ENCODE measurements at regions not wholly inside any gene's neighbourhood (a gene's known extent, or its start where the extent isn't known, plus 50 kb on each side); places are given as distances from the start of the nearest gene placed in this dataset.

DNA sequence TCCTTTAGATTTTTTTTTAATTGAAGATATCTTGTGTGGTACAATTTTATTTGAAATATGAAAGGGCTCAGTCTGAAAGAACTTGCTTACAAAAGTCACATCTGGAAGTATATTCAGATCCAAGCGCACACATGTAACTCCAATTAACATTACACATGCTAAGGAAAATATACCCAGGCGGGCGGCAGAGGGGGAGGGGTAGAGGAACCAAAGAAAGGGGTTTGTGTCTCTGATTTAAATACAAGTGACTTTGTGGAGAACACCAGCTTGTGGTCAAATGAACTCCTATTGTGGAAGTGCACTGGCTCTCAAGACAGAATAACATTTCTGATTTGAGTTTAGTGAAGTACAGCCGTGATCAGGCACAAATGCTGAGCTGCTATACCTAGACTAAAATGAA lies 280.2 kb upstream of the SOX11 start:
- no peaks in the 10 kb centered on the region for H3K36me3 ChIP-seq (ENCODE audit: control insufficient read depth, low read length)

DNA sequence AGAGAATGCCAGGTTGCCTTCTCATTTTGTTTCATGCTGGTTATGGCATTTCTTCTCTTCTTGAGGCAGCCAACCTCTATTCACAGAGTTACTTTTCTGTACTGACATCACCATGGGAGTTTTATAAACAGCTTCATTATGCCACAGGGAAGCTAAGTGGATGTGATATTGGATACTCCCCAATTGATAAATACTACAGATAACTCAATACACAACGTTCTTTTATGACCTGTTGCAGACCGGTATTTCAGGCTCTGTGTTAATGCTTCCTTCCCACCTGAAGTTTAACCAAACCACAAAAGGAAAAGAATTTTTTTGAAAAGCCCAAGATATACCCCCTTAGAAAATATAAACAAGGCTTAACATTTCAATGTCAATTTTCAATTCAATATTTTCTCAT lies 258.3 kb upstream of the SOX11 start:
- Histone ChIP-seq H3K27me3 (ENCODE audit: control insufficient read depth, low read length) (no peaks in the 10 kb centered on the region), H3K9me3 (ENCODE audit: control insufficient read depth, insufficient read depth, low read length) (no peaks in the 10 kb centered on the region), H3K9me2 (replicated peaks; ENCODE audit: control insufficient read depth, low read length) (no peaks in the 10 kb centered on the region), H3K4me3 (ENCODE audit: low read length) (no peak overlapping the region), H3K79me2 (ENCODE audit: control insufficient read depth, low read length) (no peaks in the 10 kb centered on the region), H4K20me1 (ENCODE audit: control insufficient read depth, insufficient read depth, low read depth, low read length) (no peaks in the 10 kb centered on the region), H3K4me1 (ENCODE audit: control insufficient read depth, low read length) (no peaks in the 10 kb centered on the region), H3F3A (ENCODE audit: control insufficient read depth, insufficient read depth) (no peaks in the 10 kb centered on the region), H3K4me2 (ENCODE audit: low read length) (no peak overlapping the region), H3K36me3 (ENCODE audit: control insufficient read depth, low read length) (no peaks in the 10 kb centered on the region), H3K27ac (ENCODE audit: low read depth, low read length) (no peak overlapping the region)
- TF ChIP-seq, protein P1, sequence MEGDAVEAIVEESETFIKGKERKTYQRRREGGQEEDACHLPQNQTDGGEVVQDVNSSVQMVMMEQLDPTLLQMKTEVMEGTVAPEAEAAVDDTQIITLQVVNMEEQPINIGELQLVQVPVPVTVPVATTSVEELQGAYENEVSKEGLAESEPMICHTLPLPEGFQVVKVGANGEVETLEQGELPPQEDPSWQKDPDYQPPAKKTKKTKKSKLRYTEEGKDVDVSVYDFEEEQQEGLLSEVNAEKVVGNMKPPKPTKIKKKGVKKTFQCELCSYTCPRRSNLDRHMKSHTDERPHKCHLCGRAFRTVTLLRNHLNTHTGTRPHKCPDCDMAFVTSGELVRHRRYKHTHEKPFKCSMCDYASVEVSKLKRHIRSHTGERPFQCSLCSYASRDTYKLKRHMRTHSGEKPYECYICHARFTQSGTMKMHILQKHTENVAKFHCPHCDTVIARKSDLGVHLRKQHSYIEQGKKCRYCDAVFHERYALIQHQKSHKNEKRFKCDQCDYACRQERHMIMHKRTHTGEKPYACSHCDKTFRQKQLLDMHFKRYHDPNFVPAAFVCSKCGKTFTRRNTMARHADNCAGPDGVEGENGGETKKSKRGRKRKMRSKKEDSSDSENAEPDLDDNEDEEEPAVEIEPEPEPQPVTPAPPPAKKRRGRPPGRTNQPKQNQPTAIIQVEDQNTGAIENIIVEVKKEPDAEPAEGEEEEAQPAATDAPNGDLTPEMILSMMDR (IDR thresholded peaks at IDR 0.05; ENCODE audit: low read depth, low read length, poor library complexity, severe bottlenecking) = no peak
- TF ChIP-seq EZH2phosphoT487 (IDR thresholded peaks at IDR 0.05; ENCODE audit: borderline replicate concordance, low read length) = no peak

More for the DNA sequence above, 280.2 kb upstream of the SOX11 start:
- H3F3A ChIP-seq (ENCODE audit: control insufficient read depth, insufficient read depth) = no peaks in the 10 kb centered on the region
- H3K4me1 ChIP-seq (ENCODE audit: control insufficient read depth, low read length) = no peaks in the 10 kb centered on the region
- no peaks in the 10 kb centered on the region for H3K27me3 ChIP-seq (ENCODE audit: control insufficient read depth, low read length)
- no peak overlapping the region for H3K4me3 ChIP-seq (ENCODE audit: low read length)
- no peaks in the 10 kb centered on the region for H3K79me2 ChIP-seq (ENCODE audit: control insufficient read depth, low read length)
- H4K20me1 ChIP-seq (ENCODE audit: control insufficient read depth, insufficient read depth, low read depth, low read length) = no peaks in the 10 kb centered on the region
- H3K9me2 ChIP-seq (replicated peaks; ENCODE audit: control insufficient read depth, low read length) = no peaks in the 10 kb centered on the region
- no peaks in the 10 kb centered on the region for H3K9me3 ChIP-seq (ENCODE audit: control insufficient read depth, insufficient read depth, low read length)
- TF ChIP-seq EZH2phosphoT487 (IDR thresholded peaks at IDR 0.05; ENCODE audit: borderline replicate concordance, low read length) = no peak
- TF ChIP-seq, protein P1 (IDR thresholded peaks at IDR 0.05; ENCODE audit: low read depth, low read length, poor library complexity, severe bottlenecking) = no peak
- H3K4me2 ChIP-seq (ENCODE audit: low read length) = no peak overlapping the region
- no peak overlapping the region for H3K27ac ChIP-seq (ENCODE audit: low read depth, low read length)

DNA sequence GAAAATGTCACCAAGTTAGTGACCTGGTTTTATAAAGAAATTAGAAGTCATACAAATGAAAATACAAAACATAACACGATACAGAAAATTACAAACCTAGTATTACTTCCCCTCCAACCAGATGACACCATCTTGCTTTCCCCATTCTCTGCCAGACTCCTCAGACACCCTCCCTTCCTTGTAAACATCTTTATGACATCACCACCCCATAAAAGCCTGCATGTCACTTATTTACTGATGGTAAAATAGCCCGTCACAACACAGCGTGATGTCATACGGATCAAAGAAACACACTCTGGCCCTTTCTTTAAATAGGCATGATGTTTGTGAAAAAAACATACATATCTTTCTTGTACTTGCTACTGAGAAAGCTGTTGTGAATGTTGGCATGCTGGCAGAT lies 254.8 kb upstream of the SOX11 start:
- H4K20me1 ChIP-seq (ENCODE audit: control insufficient read depth, insufficient read depth, low read depth, low read length) = no peaks in the 10 kb centered on the region
- no peak overlapping the region for H3K27ac ChIP-seq (ENCODE audit: low read depth, low read length)
- H3F3A ChIP-seq (ENCODE audit: control insufficient read depth, insufficient read depth) = no peaks in the 10 kb centered on the region
- H3K4me3 ChIP-seq (ENCODE audit: low read length) = no peak overlapping the region
- TF ChIP-seq, protein P1 (IDR thresholded peaks at IDR 0.05; ENCODE audit: low read depth, low read length, poor library complexity, severe bottlenecking) = no peak
- no peak for TF ChIP-seq EZH2phosphoT487 (IDR thresholded peaks at IDR 0.05; ENCODE audit: borderline replicate concordance, low read length)
- no peaks in the 10 kb centered on the region for H3K36me3 ChIP-seq (ENCODE audit: control insufficient read depth, low read length)
- H3K9me2 ChIP-seq (replicated peaks; ENCODE audit: control insufficient read depth, low read length) = no peaks in the 10 kb centered on the region
- H3K4me1 ChIP-seq (ENCODE audit: control insufficient read depth, low read length) = no peaks in the 10 kb centered on the region
- H3K27me3 ChIP-seq (ENCODE audit: control insufficient read depth, low read length) = no peaks in the 10 kb centered on the region
- H3K4me2 ChIP-seq (ENCODE audit: low read length) = no peak overlapping the region
- no peaks in the 10 kb centered on the region for H3K79me2 ChIP-seq (ENCODE audit: control insufficient read depth, low read length)
- H3K9me3 ChIP-seq (ENCODE audit: control insufficient read depth, insufficient read depth, low read length) = no peaks in the 10 kb centered on the region

DNA sequence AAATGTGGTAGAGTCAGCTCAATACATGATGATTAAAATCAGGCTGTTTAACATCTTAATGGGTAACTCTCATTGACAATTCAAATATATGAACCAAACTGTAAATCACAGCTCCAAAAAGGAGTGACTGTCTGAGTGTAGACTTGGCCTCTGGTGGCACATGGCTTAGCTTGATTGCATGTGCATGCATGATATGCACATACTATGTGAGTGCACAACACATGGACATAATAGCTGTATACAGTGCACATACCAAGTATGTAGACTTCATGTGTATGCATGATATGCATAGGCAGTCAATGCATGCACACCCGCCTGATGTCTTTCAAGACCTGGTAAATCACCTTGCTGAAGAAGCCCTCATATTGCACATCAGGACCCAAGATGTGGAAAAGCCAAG lies 252.0 kb upstream of the SOX11 start:
- no peaks in the 10 kb centered on the region for H3F3A ChIP-seq (ENCODE audit: control insufficient read depth, insufficient read depth)
- no peak overlapping the region for H3K27ac ChIP-seq (ENCODE audit: low read depth, low read length)
- H3K9me3 ChIP-seq (ENCODE audit: control insufficient read depth, insufficient read depth, low read length) = no peaks in the 10 kb centered on the region
- no peak overlapping the region for H3K4me3 ChIP-seq (ENCODE audit: low read length)
- H3K9me2 ChIP-seq (replicated peaks; ENCODE audit: control insufficient read depth, low read length) = no peaks in the 10 kb centered on the region
- no peaks in the 10 kb centered on the region for H3K4me1 ChIP-seq (ENCODE audit: control insufficient read depth, low read length)
- TF ChIP-seq EZH2phosphoT487 (IDR thresholded peaks at IDR 0.05; ENCODE audit: borderline replicate concordance, low read length) = no peak
- TF ChIP-seq, protein P1 (IDR thresholded peaks at IDR 0.05; ENCODE audit: low read depth, low read length, poor library complexity, severe bottlenecking) = no peak
- no peaks in the 10 kb centered on the region for H3K36me3 ChIP-seq (ENCODE audit: control insufficient read depth, low read length)
- no peaks in the 10 kb centered on the region for H4K20me1 ChIP-seq (ENCODE audit: control insufficient read depth, insufficient read depth, low read depth, low read length)
- H3K79me2 ChIP-seq (ENCODE audit: control insufficient read depth, low read length) = no peaks in the 10 kb centered on the region
- no peak overlapping the region for H3K4me2 ChIP-seq (ENCODE audit: low read length)
- H3K27me3 ChIP-seq (ENCODE audit: control insufficient read depth, low read length) = no peaks in the 10 kb centered on the region
